Right lobe of liver (tissue), 4 donors: ENCODE measurements at regions not wholly inside any gene's neighbourhood (a gene's known extent, or its start where the extent isn't known, plus 50 kb on each side); places are given as distances from the start of the nearest gene placed in this dataset.

ENCODE experiments used
- POLR2A ChIP-seq: fragments of 450-650 bp; IDR thresholded peaks from one replicate; pipeline ENCODE4 v1.6.1; 2017; ENCODE audit warnings: antibody characterized with exemption, mild to moderate bottlenecking
- TF ChIP-seq, protein P1 (sequence below), 4 donors: fragments of 200-600 bp in 3 of 4; fragments of 450-650 bp in 1 of 4; IDR thresholded peaks; one replicate each; pipeline versions ENCODE4 v1.5.1 to v1.8.0; 2016 to 2022; ENCODE audit warnings: antibody characterized with exemption in 4 of 4, mild to moderate bottlenecking in 2 of 4
- donor health status: DM: no; HTN: no; CAD: no.
- donor health status: DM: no; HTN: no; CAD: no.
- donor health status: DM: no; HTN: yes; CAD: no.

DNA sequence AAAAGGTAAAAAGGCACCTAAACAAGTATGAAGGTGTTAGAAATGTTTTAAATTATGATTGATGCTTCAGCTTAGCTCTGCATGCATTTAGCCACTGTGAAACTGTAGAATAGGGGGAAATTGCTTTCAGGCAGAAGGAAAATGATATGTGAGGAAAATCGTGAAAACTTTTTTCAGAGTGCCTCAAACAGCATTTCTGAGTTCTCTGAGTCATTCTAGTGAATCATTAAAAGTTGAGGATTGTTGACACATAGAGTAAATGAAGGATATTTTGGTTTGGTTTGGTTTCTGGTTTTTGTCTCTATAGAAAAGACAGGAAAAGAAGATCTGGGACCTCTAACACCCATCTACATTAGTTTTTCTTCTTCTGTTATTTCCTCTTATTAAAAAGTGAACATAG is 332.5 kb upstream of the TRAM1L1 start:
- TF ChIP-seq, protein P1, sequence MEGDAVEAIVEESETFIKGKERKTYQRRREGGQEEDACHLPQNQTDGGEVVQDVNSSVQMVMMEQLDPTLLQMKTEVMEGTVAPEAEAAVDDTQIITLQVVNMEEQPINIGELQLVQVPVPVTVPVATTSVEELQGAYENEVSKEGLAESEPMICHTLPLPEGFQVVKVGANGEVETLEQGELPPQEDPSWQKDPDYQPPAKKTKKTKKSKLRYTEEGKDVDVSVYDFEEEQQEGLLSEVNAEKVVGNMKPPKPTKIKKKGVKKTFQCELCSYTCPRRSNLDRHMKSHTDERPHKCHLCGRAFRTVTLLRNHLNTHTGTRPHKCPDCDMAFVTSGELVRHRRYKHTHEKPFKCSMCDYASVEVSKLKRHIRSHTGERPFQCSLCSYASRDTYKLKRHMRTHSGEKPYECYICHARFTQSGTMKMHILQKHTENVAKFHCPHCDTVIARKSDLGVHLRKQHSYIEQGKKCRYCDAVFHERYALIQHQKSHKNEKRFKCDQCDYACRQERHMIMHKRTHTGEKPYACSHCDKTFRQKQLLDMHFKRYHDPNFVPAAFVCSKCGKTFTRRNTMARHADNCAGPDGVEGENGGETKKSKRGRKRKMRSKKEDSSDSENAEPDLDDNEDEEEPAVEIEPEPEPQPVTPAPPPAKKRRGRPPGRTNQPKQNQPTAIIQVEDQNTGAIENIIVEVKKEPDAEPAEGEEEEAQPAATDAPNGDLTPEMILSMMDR (IDR thresholded peaks at IDR 0.05) = no peak
- no peak for TF ChIP-seq POLR2A
